HEK293 (cell line): ENCODE measurements at regions not wholly inside any gene's neighbourhood (a gene's known extent, or its start where the extent isn't known, plus 50 kb on each side); places are given as distances from the start of the nearest gene placed in this dataset.

Experiments used
- CTCF ChIA-PET: fragments of 350-600 bp; formaldehyde crosslinking; extraction: SDS; loops from one replicate; lab custom pipeline; 2021; ENCODE audit warnings: antibody characterized with exemption; lab: Yijun Ruan, JAX
- POLR2A ChIA-PET: fragments of 300-600 bp; formaldehyde crosslinking; extraction: SDS; loops from one replicate; lab custom pipeline; 2020; ENCODE audit warnings: antibody characterized with exemption, inconsistent platforms; lab: Yijun Ruan, JAX
- H3K27ac ChIP-seq: fragments of 200-500 bp; sonication (Bioruptor generic); 2 replicates; pipeline ENCODE4 v1.5.1; 2014; ENCODE audit warnings: low read depth, low read length, control low read depth, inconsistent platforms; ENCODE audit errors: extremely low read depth
- H3K36me3 ChIP-seq, 2 experiments: fragments of 200-500 bp in 1 of 2; sonication (Bioruptor generic) in 1 of 2; 1 replicate in 1 of 2; 2 replicates in 1 of 2; pipeline ENCODE4 v1.5.1; 2014 to 2017; ENCODE audit warnings: inconsistent platforms in 2 of 2, low read length in 2 of 2; ENCODE audit not compliant: control insufficient read depth in 2 of 2, insufficient read depth in 1 of 2
- H3K4me1 ChIP-seq: fragments of 200-500 bp; sonication (Bioruptor generic); 2 replicates; pipeline ENCODE4 v1.5.1; 2014; ENCODE audit warnings: mild to moderate bottlenecking, low read length, inconsistent platforms; ENCODE audit not compliant: control insufficient read depth, insufficient read depth
- H3K4me3 ChIP-seq: 2 replicates; pipeline ENCODE4 v1.5.1; 2011; ENCODE audit warnings: low read depth, mild to moderate bottlenecking, control low read depth, low read length, moderate library complexity
- H3K9me3 ChIP-seq: fragments of 200-500 bp; sonication (Bioruptor generic); 2 replicates; pipeline ENCODE4 v1.5.1; 2014; ENCODE audit warnings: low read depth, low read length, inconsistent platforms; ENCODE audit not compliant: control insufficient read depth, insufficient read depth
- GLI4 ChIP-seq: fragments of 450-650 bp; formaldehyde crosslinking; IDR thresholded peaks from 2 replicates; pipeline ENCODE4 v1.5.1; 2016; ENCODE audit warnings: missing biosample characterization, missing genetic modification characterization
- ZBTB21 ChIP-seq: fragments of 450-650 bp; formaldehyde crosslinking; IDR thresholded peaks from 2 replicates; pipeline ENCODE4 v1.5.1; 2017; ENCODE audit warnings: missing biosample characterization, missing genetic modification characterization
- ZEB2 ChIP-seq: fragments of 450-650 bp; formaldehyde crosslinking; IDR thresholded peaks from 2 replicates; pipeline ENCODE4 v1.5.1; 2016; ENCODE audit warnings: missing biosample characterization, missing genetic modification characterization
- ZNF138 ChIP-seq: fragments of 450-650 bp; formaldehyde crosslinking; IDR thresholded peaks from 2 replicates; pipeline ENCODE4 v1.5.1; 2016; ENCODE audit warnings: missing biosample characterization, missing genetic modification characterization, borderline replicate concordance
- ZNF211 ChIP-seq: fragments of 450-650 bp; formaldehyde crosslinking; IDR thresholded peaks from 2 replicates; pipeline ENCODE4 v1.5.1; 2016; ENCODE audit warnings: low read depth, missing biosample characterization, missing genetic modification characterization
- ZNF248 ChIP-seq: fragments of 450-650 bp; formaldehyde crosslinking; IDR thresholded peaks from 2 replicates; pipeline ENCODE4 v1.5.1; 2017; ENCODE audit warnings: missing biosample characterization, missing genetic modification characterization
- ZNF501 ChIP-seq: fragments of 450-650 bp; formaldehyde crosslinking; IDR thresholded peaks from 2 replicates; pipeline ENCODE4 v1.5.1; 2016; ENCODE audit warnings: missing biosample characterization, missing genetic modification characterization
- ZNF521 ChIP-seq: fragments of 450-650 bp; formaldehyde crosslinking; IDR thresholded peaks from 2 replicates; pipeline ENCODE4 v1.5.1; 2017; ENCODE audit warnings: missing biosample characterization, mild to moderate bottlenecking, missing genetic modification characterization
- ZNF560 ChIP-seq: fragments of 450-650 bp; formaldehyde crosslinking; IDR thresholded peaks from 2 replicates; pipeline ENCODE4 v1.5.1; 2017; ENCODE audit warnings: missing biosample characterization, missing genetic modification characterization, borderline replicate concordance
- ZNF561 ChIP-seq: fragments of 450-650 bp; IDR thresholded peaks from 2 replicates; pipeline ENCODE4 v1.5.1; 2018; ENCODE audit warnings: missing biosample characterization, missing genetic modification characterization, borderline replicate concordance
- ZNF571 ChIP-seq: fragments of 450-650 bp; formaldehyde crosslinking; IDR thresholded peaks from 2 replicates; pipeline ENCODE4 v1.5.0; 2017; ENCODE audit warnings: missing biosample characterization, missing genetic modification characterization
- ZNF624 ChIP-seq: fragments of 450-650 bp; formaldehyde crosslinking; IDR thresholded peaks from 2 replicates; pipeline ENCODE4 v1.5.1; 2017; ENCODE audit warnings: missing biosample characterization, missing genetic modification characterization
- ZSCAN16 ChIP-seq: fragments of 450-650 bp; formaldehyde crosslinking; IDR thresholded peaks from 2 replicates; pipeline ENCODE4 v1.5.1; 2016; ENCODE audit warnings: missing biosample characterization, missing genetic modification characterization
- TF ChIP-seq, protein P1 (sequence below): fragments of 450-650 bp; formaldehyde crosslinking; IDR thresholded peaks from 2 replicates; pipeline ENCODE4 v1.5.1; 2016; ENCODE audit warnings: missing biosample characterization, missing genetic modification characterization
- TF ChIP-seq, protein P2 (sequence below): fragments of 450-650 bp; formaldehyde crosslinking; IDR thresholded peaks from 2 replicates; pipeline ENCODE4 v1.5.1; 2016; ENCODE audit warnings: missing biosample characterization, missing genetic modification characterization
- TF ChIP-seq, protein P3 (sequence below): fragments of 450-650 bp; formaldehyde crosslinking; conservative IDR thresholded peaks from 2 replicates; pipeline ENCODE4 v1.5.1; 2016; ENCODE audit warnings: low read depth, missing biosample characterization, missing genetic modification characterization
- TF ChIP-seq, protein P4 (sequence below): fragments of 450-650 bp; formaldehyde crosslinking; IDR thresholded peaks from 2 replicates; pipeline ENCODE4 v1.5.1; 2016; ENCODE audit warnings: missing biosample characterization, missing genetic modification characterization

- no peaks in the 10 kb centered on the region for H3K9me3 ChIP-seq
- POLR2A ChIA-PET: no interaction called here
- TF ChIP-seq ZSCAN16 (tag by site-specific recombination): no peak
- no peak for TF ChIP-seq ZNF248
- no peak for TF ChIP-seq ZNF624 (tag by site-specific recombination)
- no peak for TF ChIP-seq ZNF560 (tag by site-specific recombination)
- no peak for TF ChIP-seq ZNF571
- no peak overlapping the region for H3K27ac ChIP-seq
- no peak overlapping the region for H3K4me3 ChIP-seq
- CTCF ChIA-PET: interaction anchor here (0.6 to 0.7 kb wide), 3 partner anchors 271 to 943 kb away, joined by 3 to 4 read pairs (median 3); no protein-coding TSS in a partner anchor
- no peaks in the 10 kb centered on the region for H3K4me1 ChIP-seq
- H3K36me3 ChIP-seq: no peaks in the 10 kb centered on the region
Measured at GRCh38 chr2:133957724-133958480, 296.0 kb upstream of the MGAT5 start.

GRCh38 chr2:133959066-133959465 lies 294.8 kb upstream of the MGAT5 start:
- POLR2A ChIA-PET: no interaction called here
- TF ChIP-seq ZNF521 (tag by site-specific recombination) (no peak), ZNF561 (tag by site-specific recombination) (no peak), GLI4 (tag by site-specific recombination) (no peak), ZEB2 (no peak), ZNF501 (no peak), ZBTB21 (tag by site-specific recombination) (no peak), ZNF211 (tag by site-specific recombination) (no peak), ZNF138 (tag by site-specific recombination) (no peak)
- TF ChIP-seq, protein P1, sequence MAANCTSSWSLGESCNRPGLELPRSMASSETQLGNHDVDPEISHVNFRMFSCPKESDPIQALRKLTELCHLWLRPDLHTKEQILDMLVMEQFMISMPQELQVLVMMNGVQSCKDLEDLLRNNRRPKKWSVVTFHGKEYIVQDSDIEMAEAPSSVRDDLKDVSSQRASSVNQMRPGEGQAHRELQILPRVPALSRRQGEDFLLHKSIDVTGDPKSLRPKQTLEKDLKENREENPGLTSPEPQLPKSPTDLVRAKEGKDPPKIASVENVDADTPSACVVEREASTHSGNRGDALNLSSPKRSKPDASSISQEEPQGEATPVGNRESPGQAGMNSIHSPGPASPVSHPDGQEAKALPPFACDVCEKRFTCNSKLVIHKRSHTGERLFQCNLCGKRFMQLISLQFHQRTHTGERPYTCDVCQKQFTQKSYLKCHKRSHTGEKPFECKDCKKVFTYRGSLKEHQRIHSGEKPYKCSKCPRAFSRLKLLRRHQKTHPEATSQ (tag by site-specific recombination): no peak
- TF ChIP-seq, protein P2, sequence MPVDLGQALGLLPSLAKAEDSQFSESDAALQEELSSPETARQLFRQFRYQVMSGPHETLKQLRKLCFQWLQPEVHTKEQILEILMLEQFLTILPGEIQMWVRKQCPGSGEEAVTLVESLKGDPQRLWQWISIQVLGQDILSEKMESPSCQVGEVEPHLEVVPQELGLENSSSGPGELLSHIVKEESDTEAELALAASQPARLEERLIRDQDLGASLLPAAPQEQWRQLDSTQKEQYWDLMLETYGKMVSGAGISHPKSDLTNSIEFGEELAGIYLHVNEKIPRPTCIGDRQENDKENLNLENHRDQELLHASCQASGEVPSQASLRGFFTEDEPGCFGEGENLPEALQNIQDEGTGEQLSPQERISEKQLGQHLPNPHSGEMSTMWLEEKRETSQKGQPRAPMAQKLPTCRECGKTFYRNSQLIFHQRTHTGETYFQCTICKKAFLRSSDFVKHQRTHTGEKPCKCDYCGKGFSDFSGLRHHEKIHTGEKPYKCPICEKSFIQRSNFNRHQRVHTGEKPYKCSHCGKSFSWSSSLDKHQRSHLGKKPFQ (tag by site-specific recombination): no peak
- TF ChIP-seq, protein P3, sequence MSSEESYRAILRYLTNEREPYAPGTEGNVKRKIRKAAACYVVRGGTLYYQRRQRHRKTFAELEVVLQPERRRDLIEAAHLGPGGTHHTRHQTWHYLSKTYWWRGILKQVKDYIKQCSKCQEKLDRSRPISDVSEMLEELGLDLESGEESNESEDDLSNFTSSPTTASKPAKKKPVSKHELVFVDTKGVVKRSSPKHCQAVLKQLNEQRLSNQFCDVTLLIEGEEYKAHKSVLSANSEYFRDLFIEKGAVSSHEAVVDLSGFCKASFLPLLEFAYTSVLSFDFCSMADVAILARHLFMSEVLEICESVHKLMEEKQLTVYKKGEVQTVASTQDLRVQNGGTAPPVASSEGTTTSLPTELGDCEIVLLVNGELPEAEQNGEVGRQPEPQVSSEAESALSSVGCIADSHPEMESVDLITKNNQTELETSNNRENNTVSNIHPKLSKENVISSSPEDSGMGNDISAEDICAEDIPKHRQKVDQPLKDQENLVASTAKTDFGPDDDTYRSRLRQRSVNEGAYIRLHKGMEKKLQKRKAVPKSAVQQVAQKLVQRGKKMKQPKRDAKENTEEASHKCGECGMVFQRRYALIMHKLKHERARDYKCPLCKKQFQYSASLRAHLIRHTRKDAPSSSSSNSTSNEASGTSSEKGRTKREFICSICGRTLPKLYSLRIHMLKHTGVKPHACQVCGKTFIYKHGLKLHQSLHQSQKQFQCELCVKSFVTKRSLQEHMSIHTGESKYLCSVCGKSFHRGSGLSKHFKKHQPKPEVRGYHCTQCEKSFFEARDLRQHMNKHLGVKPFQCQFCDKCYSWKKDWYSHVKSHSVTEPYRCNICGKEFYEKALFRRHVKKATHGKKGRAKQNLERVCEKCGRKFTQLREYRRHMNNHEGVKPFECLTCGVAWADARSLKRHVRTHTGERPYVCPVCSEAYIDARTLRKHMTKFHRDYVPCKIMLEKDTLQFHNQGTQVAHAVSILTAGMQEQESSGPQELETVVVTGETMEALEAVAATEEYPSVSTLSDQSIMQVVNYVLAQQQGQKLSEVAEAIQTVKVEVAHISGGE (tag by site-specific recombination): no peak
- TF ChIP-seq, protein P4, sequence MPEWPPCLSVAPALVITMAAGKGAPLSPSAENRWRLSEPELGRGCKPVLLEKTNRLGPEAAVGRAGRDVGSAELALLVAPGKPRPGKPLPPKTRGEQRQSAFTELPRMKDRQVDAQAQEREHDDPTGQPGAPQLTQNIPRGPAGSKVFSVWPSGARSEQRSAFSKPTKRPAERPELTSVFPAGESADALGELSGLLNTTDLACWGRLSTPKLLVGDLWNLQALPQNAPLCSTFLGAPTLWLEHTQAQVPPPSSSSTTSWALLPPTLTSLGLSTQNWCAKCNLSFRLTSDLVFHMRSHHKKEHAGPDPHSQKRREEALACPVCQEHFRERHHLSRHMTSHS: no peak
- CTCF ChIA-PET: no interaction called here
- H3K4me3 ChIP-seq: no peak overlapping the region
- no peak overlapping the region for H3K27ac ChIP-seq
- H3K4me1 ChIP-seq: no peaks in the 10 kb centered on the region
- no peaks in the 10 kb centered on the region for H3K9me3 ChIP-seq
- no peaks in the 10 kb centered on the region for H3K36me3 ChIP-seq
